HG03159 (cell line): ENCODE measurements at regions not wholly inside any gene's neighbourhood (a gene's known extent, or its start where the extent isn't known, plus 50 kb on each side); places are given as distances from the start of the nearest gene placed in this dataset.

Source experiments
- ATAC-seq: cut with Tn5 transposase; IDR thresholded peaks from one replicate; pipeline ENCODE4 v1.9.1; 2021; ENCODE audit warnings: mild to moderate bottlenecking, moderate library complexity; ENCODE audit not compliant: unreplicated experiment

- ATAC-seq, result no peak
Measured at GRCh38 chr13:72384186-72384823, 343.1 kb downstream of the MZT1 start.

- ATAC-seq, result no peak
Measured at GRCh38 chr13:72383646-72384045, 343.8 kb downstream of the MZT1 start.

GRCh38 chr13:72379581-72379980, 347.8 kb downstream of the MZT1 start:
- no peak for ATAC-seq

GRCh38 chr13:72368031-72368430, 359.4 kb downstream of the MZT1 start:
- ATAC-seq, result no peak

GRCh38 chr13:72346716-72347115, 380.7 kb downstream of the MZT1 start:
- no peak for ATAC-seq

GRCh38 chr13:72342364-72342763, 385.1 kb downstream of the MZT1 start:
- no peak for ATAC-seq

- no peak for ATAC-seq
Measured at GRCh38 chr13:72341904-72342303, 385.5 kb downstream of the MZT1 start.

GRCh38 chr13:72317346-72318109, 409.9 kb downstream of the MZT1 start:
- ATAC-seq, result no peak

GRCh38 chr13:72316716-72317115, 410.7 kb downstream of the MZT1 start:
- ATAC-seq, result no peak

- no peak for ATAC-seq
Measured at GRCh38 chr13:72315312-72315711, 412.1 kb downstream of the MZT1 start.

- no peak for ATAC-seq
Measured at GRCh38 chr13:72314210-72314609, 413.2 kb downstream of the MZT1 start.

- no peak for ATAC-seq
Measured at GRCh38 chr13:72313546-72313945, 413.9 kb downstream of the MZT1 start.

GRCh38 chr13:72303941-72304746, 423.3 kb downstream of the MZT1 start:
- ATAC-seq, result no peak

GRCh38 chr13:72296246-72296645, 429.2 kb upstream of the DACH1 start:
- no peak for ATAC-seq

GRCh38 chr13:72295153-72295552, 428.1 kb upstream of the DACH1 start:
- no peak for ATAC-seq

GRCh38 chr13:72293206-72293605, 426.2 kb upstream of the DACH1 start:
- no peak for ATAC-seq

- ATAC-seq, result no peak
Measured at GRCh38 chr13:72290962-72291681, 424.1 kb upstream of the DACH1 start.

GRCh38 chr13:72286421-72286820, 419.4 kb upstream of the DACH1 start:
- no peak for ATAC-seq

GRCh38 chr13:72284791-72285190, 417.8 kb upstream of the DACH1 start:
- ATAC-seq, result no peak

GRCh38 chr13:72261732-72262131, 394.7 kb upstream of the DACH1 start:
- no peak for ATAC-seq

- no peak for ATAC-seq
Measured at GRCh38 chr13:72259528-72259927, 392.5 kb upstream of the DACH1 start.
